Astrocyte of the cerebellum (primary cell): ENCODE measurements at regions not wholly inside any gene's neighbourhood (a gene's known extent, or its start where the extent isn't known, plus 50 kb on each side); places are given as distances from the start of the nearest gene placed in this dataset.
A peak's percentile ranks its signal among the peaks of the same experiment; 100 is the strongest.
"Not testable (repeated sequence)": the region's sequence is repeated elsewhere in the genome, so short reads cannot be mapped to it uniquely, and the experiment has no call there.

Source experiments
- DNase-seq: peaks from one replicate; pipeline ENCODE4 v3.0.0-alpha.2; 2011; ENCODE audit warnings: low read depth
- H3K4me3 ChIP-seq: 2 replicates; pipeline ENCODE4 v1.5.1; 2011; ENCODE audit warnings: mild to moderate bottlenecking, low read depth, low read length, moderate library complexity
- in situ Hi-C: cut with HindIII; loops from 2 replicates; pipeline ENCODE4 v1.10.0; 2017; ENCODE audit warnings: low sequenced_read_pairs
- TF ChIP-seq, protein P1 (sequence below): IDR thresholded peaks from 2 replicates; pipeline ENCODE4 v1.5.1; 2012; ENCODE audit warnings: low read length, low read depth, moderate library complexity, mild to moderate bottlenecking; ENCODE audit errors: missing control alignments

GRCh38 chr5:69011910-69012309 lies 81.9 kb upstream of the SLC30A5 start:
- TF ChIP-seq, protein P1, sequence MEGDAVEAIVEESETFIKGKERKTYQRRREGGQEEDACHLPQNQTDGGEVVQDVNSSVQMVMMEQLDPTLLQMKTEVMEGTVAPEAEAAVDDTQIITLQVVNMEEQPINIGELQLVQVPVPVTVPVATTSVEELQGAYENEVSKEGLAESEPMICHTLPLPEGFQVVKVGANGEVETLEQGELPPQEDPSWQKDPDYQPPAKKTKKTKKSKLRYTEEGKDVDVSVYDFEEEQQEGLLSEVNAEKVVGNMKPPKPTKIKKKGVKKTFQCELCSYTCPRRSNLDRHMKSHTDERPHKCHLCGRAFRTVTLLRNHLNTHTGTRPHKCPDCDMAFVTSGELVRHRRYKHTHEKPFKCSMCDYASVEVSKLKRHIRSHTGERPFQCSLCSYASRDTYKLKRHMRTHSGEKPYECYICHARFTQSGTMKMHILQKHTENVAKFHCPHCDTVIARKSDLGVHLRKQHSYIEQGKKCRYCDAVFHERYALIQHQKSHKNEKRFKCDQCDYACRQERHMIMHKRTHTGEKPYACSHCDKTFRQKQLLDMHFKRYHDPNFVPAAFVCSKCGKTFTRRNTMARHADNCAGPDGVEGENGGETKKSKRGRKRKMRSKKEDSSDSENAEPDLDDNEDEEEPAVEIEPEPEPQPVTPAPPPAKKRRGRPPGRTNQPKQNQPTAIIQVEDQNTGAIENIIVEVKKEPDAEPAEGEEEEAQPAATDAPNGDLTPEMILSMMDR: no peak
- no peak overlapping the region for H3K4me3 ChIP-seq
- DNase-seq: no peak
- in situ Hi-C loops: no loop called here

- in situ Hi-C loops: no loop called here
- TF ChIP-seq, protein P1: no peak
- DNase-seq: no peak
- no peak overlapping the region for H3K4me3 ChIP-seq
Observed at GRCh38 chr5:69013481-69013880, 80.3 kb upstream of the SLC30A5 start.

DNA sequence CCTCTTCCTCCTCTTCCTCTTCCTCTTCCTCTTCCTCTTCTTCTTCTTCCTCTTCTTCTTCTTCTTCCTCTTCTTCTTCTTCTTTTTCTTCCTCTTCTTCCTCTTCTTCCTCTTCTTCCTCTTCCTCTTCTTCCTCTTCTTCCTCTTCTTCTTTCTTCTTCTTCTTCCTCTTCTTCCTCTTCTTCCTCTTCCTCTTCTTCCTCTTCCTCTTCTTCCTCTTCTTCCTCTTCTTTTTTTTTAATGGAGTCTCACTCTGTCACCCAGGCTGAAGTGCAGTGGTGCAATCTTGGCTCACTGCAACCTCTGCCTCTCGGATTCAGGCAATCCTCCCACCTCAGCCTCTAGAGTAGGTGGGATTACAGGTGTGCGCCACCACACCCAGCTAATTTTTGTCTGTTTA lies 79.8 kb upstream of the SLC30A5 start:
- DNase-seq, in situ Hi-C loops, H3K4me3 ChIP-seq: not testable (repeated sequence)

DNA sequence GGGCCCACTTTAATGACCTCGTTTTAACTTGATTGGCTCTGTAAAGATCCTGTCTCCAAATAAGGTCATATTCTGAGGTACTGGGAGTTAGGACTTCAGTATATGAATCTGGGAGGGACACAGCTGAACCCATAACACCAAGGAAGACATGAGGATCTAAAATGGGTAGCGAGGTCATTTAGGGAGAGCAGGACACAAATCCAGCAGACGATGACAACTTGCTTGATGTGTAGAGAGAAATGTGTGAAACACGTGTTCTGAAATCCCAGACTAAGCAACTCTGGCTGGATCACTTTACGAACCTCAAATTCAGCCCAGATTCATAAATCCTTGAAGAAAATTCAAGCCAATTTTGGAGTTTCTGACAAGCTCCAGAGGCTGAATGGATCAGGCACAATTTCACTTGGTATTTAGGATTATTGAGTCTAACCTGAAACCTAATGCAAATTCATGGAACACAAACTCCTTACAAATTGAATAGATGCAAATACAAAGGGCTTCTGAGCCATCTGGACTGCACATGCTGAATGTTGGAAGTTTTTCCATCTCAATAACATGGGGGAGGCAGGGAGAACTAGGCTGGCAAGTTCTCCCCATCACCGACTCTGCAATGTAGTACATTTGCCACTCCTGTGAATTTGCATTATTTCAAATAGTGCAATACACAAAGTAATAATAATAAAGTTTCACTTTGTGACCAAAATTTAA lies 74.0 kb upstream of the SLC30A5 start:
- no peak overlapping the region for H3K4me3 ChIP-seq
- no peak for DNase-seq
- TF ChIP-seq, protein P1: no peak
- in situ Hi-C loops: no loop called here

DNA sequence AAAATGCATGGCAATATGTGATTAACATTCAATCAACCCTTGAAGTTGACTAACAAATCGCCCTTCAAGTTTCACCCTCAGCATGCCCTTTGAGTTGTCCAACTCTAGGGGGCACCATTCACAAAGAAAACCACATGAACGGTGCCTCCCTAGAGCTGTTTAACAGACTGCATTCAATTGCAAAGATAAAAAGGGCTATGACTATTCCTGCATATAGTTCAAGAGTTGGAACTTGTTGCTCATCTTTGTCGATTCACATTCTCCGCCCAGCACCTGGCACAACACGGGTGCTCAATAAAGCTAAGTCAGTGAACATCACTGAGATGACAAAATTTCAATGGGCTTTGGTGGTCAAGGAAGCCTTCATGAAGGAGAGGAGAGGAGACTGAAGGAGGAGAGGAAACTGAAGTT lies 69.6 kb upstream of the SLC30A5 start:
- in situ Hi-C loops: no loop called here
- TF ChIP-seq, protein P1: peak; percentile 34
- H3K4me3 ChIP-seq: no peak overlapping the region
- no peak for DNase-seq

- TF ChIP-seq, protein P1: no peak
- no peak overlapping the region for H3K4me3 ChIP-seq
- in situ Hi-C loops: no loop called here
- DNase-seq: no peak
Observed at GRCh38 chr5:69029292-69029691, 64.5 kb upstream of the SLC30A5 start.

DNA sequence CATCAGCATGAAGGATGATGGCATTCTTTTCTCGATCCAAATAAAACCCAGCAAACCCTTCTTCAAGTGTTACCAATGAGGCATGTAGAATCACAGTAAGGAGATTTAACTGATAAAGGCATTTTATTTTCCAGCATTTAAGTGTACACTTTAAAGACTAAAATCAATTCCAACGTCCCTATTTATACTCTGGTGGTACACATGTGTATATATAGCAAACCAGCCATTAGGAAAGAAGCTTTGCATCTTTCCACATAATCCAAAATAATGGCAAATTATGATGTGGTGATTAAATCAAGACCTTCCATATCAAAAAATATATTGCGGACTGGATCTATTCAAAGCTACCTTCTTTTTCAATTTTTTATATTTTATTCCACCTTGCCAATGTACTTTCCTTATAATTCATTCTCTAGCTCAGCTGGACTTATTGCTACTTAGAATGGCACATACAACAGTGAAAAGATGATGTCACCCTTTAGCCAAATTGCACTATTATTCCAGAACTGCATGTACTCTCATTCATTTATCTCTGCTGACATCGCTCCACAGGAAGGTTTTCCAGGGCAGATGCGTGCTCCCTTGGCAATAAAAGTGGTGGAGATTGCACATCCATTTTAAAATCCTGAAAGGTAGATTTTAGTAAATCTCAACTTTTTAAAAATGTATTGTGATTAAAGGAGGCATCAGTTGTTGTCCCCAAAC lies 63.3 kb upstream of the SLC30A5 start:
- DNase-seq: no peak
- H3K4me3 ChIP-seq: no peak overlapping the region
- in situ Hi-C loops: loop anchor here (5.0 kb wide), 1 partner anchor 43 kb away; no protein-coding TSS in a partner anchor
- TF ChIP-seq, protein P1: no peak
